Hematopoietic multipotent progenitor cell treated with erythropoietin and hydrocortisone succinate and interleukin-3 and kit ligand, for 15 days (in vitro differentiated cells): ENCODE measurements at regions not wholly inside any gene's neighbourhood (a gene's known extent, or its start where the extent isn't known, plus 50 kb on each side); places are given as distances from the start of the nearest gene placed in this dataset.

Source experiments
- DNase-seq: peaks from one replicate; pipeline ENCODE4 v3.0.0-alpha.2; 2015; ENCODE audit warnings: low spot score

DNA sequence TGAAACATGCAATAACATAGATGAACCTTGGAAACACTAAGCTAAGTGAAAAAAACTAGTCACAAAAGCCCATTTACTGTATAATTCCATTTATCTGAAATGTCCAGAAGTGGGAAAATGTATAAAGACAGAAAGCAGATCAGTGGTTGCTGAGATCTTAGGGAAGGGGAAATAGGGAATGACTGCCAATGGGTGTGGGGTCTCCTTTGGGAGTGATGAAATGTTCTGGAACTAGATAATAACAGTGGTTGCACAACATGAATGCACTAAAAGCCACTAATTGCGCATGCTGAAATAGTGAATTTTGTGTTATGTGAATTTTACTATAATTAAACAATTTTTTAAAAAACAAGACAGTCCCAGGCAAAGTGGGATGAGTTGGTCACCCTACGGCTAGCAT, 472.8 kb downstream of the CCDC171 start:
- no peak for DNase-seq

DNA sequence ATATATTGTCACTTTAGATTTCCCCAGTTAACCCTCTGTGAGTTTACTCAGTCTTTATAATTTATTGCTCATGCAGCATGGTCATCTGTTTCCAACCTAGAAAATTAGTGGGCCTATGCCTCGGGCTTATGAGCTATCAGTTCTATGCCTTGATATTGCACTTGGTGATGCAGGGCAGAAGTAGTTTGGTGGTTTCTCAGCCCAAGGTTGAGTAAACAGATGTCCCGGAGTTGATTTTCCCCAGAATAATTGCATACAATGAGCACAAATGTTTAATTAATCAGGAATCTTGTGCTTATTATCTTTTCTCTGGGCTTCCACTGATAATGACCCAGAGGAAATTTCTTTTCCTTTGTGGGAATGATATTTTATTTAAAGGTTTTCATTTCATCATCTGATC, 474.0 kb downstream of the CCDC171 start:
- no peak for DNase-seq

DNA sequence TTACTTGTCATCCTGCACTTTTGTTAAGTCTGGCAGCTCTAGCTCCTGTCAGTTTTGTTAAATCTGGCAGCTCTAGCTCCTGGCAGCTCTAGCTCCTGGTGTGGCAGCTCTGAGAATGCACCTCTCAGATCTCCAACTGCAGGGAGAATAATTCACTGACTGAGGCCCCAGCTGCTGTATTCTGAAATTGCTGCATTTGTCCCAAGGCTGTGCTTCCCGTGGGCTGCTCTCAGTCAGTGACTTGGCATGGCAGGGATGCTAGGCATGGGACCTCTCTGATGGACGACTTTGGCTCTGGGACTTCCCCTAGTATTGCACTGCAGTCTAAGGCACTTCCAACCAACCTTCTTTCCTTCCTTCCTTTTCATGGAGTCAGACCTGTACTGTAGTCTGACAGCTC, 475.7 kb downstream of the CCDC171 start:
- no peak for DNase-seq

- DNase-seq, result no peak
Measured at GRCh38 chr9:16029046-16029615, 476.3 kb downstream of the CCDC171 start.

DNA sequence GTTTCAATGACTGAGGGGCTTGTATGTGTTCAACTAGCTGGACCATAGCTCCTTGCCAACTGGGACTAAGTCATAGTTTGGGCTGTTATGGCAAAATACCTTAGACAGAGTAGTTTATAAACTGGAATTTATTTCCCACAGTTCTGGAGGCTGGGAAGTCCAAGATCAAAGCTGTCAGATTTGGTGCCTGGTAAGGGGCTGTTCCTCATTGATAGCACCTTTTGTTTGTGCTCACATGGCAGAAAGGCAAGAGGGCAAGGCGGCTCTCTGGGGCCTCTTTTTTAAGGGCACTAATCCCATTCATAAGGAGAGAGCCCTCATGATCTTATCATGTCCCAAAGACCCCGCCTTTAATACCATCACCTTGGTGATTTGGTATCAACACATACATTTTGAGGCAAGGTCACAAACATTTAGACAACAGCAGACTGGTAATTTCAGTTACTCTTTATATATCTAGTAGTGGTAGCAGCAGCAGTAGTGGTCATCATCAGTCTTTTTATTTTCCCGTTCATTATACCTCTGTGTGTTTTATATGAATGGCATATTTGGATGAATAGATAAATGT, 477.0 kb downstream of the CCDC171 start:
- DNase-seq, result no peak

DNA sequence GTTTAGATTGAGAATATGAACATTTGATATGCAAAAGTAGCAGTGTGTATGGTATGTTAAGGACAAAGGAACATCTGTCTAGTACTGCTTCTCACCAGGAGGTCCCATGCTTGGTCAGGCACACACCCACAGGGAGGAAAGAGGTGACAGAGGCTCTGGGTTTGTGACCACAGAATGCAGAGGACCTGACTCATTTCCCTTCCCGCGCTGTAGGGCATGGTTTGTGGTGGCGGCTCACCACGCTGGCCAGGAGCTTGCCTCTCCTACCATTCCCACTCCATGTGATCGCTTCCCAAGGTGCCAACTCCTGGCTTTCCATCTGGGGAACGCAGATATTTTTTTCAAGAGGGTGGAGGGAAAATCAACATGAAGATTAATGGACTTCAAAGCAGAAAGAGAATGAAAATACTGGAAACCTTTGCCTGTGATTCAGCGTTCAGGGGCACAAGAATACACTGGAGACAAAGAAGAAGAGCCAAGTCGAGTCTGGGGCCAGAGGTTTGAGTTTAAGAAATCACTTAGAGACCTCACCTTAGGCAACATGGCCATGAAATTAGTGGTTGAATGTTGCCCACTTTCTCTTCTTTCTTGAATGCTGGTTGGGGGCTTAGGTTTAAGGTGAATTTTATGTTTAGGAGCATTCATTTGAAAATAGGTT, 477.8 kb downstream of the CCDC171 start:
- no peak for DNase-seq

GRCh38 chr9:16031486-16031885, 478.6 kb downstream of the CCDC171 start:
- DNase-seq, result no peak

- no peak for DNase-seq
Measured at GRCh38 chr9:16031971-16032370, 479.1 kb downstream of the CCDC171 start.

GRCh38 chr9:16032799-16033198, 480.0 kb downstream of the CCDC171 start:
- DNase-seq, result no peak

GRCh38 chr9:16033253-16033652, 480.4 kb downstream of the CCDC171 start:
- DNase-seq, result no peak

GRCh38 chr9:16033921-16034691, 481.3 kb downstream of the CCDC171 start:
- no peak for DNase-seq

GRCh38 chr9:16039218-16039987, 486.6 kb downstream of the CCDC171 start:
- DNase-seq, result no peak

DNA sequence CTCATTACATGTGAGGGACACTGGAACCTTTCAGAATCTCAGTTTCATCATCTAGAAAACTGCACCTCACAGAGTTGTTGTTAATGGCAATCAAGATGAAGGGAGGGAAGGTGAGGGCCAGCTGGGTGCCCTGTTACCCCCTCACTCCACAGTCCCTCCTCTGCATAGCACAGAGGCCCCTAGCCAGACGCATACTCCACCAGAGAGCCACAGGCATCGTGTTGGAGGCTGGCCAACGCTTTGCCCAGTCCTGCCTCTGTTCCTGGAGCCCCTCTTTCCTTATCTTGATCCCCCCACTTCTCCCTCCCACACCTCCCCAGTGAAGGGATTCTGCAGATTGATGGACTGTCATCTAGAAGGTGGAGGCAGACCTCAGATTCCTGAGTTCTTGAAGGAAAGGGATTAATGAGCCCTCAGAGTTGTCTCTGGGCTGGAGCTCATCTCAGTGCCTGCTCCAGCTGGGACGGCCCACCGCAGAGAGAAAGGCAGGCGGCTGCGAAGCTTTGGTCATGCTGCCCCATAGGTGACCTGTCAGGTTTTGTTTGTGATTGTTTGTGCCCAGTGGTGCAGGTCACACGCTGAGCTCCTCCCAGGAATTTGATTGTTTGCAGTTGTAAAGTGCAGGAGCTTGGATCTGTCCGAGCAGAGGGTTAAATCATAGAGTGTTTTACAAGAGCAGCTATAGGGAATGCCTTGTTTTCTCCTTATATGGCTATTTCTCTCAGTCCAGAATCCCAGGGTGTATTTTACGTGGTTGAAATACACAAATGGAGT, 487.3 kb downstream of the CCDC171 start:
- no peak for DNase-seq

- no peak for DNase-seq
Measured at GRCh38 chr9:16043756-16044578, 491.1 kb downstream of the CCDC171 start.

DNA sequence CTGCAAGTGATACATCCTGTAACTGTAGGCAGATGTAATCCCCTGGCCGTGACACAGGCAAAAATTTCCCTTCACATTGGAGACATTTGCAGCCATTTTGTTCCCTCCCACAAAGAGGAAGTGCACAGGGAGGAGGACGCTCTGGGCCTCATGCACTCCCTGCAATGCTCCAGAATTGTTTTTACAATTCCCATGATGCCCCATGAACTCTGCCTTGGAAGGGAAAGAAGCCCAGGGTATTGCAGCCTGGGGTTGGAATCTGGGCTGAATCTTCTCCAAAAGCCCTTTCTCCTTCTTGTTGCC, 491.7 kb downstream of the CCDC171 start:
- DNase-seq, result no peak

DNA sequence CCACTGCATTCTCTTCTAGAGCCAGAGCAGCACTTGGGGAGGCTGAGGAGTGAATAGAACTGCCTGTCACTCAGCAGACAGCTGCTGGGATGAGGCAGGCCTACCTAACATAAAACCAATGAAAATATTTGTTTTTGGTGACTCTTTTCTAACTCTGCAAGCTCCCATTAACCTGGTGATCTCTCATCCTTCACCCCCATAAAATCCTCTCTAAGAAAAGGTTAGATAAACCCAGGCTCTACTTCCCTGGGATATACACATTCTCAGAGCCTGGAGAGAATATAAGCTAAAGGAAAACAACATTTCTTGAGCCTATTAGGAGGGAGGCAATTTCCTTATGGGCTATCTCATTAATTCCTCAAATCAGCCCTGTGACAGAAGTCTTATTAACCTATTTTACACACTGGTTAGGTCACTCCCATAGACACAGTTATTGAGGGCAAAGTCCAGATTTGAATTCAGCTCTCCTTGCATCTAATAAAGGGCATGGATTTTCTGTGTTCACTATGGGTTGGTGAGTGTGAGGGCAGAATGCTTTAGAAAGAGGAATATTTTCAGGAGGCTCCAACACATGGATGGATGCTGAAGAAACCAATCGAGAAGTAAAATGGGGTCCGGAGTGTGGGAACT, 492.9 kb downstream of the CCDC171 start:
- DNase-seq, result no peak

GRCh38 chr9:16046713-16047112, 493.9 kb downstream of the CCDC171 start:
- DNase-seq, result no peak

DNA sequence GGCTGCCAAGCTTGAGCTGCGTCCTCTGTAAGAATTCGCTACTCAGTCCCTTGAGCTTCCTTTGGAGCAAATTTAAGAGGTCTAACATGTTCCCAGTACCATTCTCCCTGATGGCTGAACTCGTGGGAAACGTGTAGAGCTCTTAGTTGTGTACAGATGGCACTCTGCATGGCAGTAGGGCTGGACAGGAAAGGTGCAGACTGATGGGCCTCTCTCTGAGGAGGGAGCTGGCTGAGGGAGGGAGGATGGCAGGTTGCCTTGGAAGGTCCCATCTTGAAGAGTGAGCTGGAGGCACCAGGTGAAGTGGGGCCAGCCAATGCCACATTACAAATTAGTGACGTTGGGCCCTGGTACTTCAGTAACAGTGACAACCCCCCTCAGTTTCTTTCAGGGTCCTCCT, 495.3 kb downstream of the CCDC171 start:
- DNase-seq, result no peak

- no peak for DNase-seq
Measured at GRCh38 chr9:16052146-16052545, 499.3 kb downstream of the CCDC171 start.

- DNase-seq, result no peak
Measured at GRCh38 chr9:16052757-16053530, 500.1 kb downstream of the CCDC171 start.
